HCT116 (cell line): ENCODE measurements at regions not wholly inside any gene's neighbourhood (a gene's known extent, or its start where the extent isn't known, plus 50 kb on each side); places are given as distances from the start of the nearest gene placed in this dataset.
A peak's percentile ranks its signal among the peaks of the same experiment; 100 is the strongest.

Source experiments
- ATAC-seq: fragments of 200-7000 bp; cut with Tn5 transposase; 2 replicates; pipeline ENCODE4 v1.9.1; 2020; ENCODE audit warnings: mild to moderate bottlenecking, moderate library complexity
- BruUV-seq: library from RNA; stranded (reverse); fragments of 400-500 nt; replicated peaks from 2 replicates; lab custom pipeline; 2021; lab: Mats Ljungman, UMichigan
- CTCF ChIA-PET: fragments of 300-600 bp; sonication (Branson Sonifier 250); formaldehyde crosslinking; loops from one replicate; lab custom pipeline; 2021; ENCODE audit warnings: antibody characterized with exemption; lab: Charles Lee
- POLR2A ChIA-PET: fragments of 300-600, 350-600 bp; sonication (Branson Sonifier 250); formaldehyde crosslinking; loops from one replicate; lab custom pipeline; 2021; ENCODE audit warnings: antibody characterized with exemption; lab: Charles Lee
- RAD21 ChIA-PET, 2 experiments: fragments of 300-600 bp; sonication (Branson Sonifier 250); formaldehyde crosslinking; loops; one replicate each; lab custom pipeline; 2023; ENCODE audit warnings: low total read pairs in 2 of 2; ENCODE audit not compliant: uncharacterized antibody in 2 of 2, unreplicated experiment in 2 of 2, low non-redundant PET in 1 of 2; lab: Charles Lee
- DNase-seq: peaks from one replicate; pipeline ENCODE4 v3.0.0-alpha.2; 2010; ENCODE audit warnings: low read depth, low spot score
- H2AFZ ChIP-seq: fragments of 200-600 bp; shearing (Covaris generic), sonication (generic); 2 replicates; pipeline ENCODE4 v1.6.1; 2017; ENCODE audit warnings: low read depth, mixed run types, mixed read lengths, antibody characterized with exemption, low read length; ENCODE audit not compliant: poor library complexity, severe bottlenecking
- H3K27ac ChIP-seq: 2 replicates; pipeline ENCODE4 v1.5.1; 2012; ENCODE audit warnings: low read depth, low read length
- H3K27me3 ChIP-seq: fragments of 200-600 bp; sonication (generic); 2 replicates; pipeline ENCODE4 v1.6.1; 2016; ENCODE audit warnings: mixed run types, low read length, mixed read lengths; ENCODE audit not compliant: insufficient read depth
- H3K36me3 ChIP-seq, 2 experiments: fragments of 200-500 bp in 1 of 2; fragments of 200-600 bp in 1 of 2; sonication (Bioruptor generic) in 1 of 2; sonication (generic) in 1 of 2; 2 replicates each; pipeline versions ENCODE4 v1.5.1 to v1.6.1; 2014 to 2016; ENCODE audit warnings: low read length in 2 of 2, inconsistent platforms in 1 of 2, mixed read lengths in 1 of 2, mixed run types in 1 of 2; ENCODE audit not compliant: insufficient read depth in 2 of 2, control insufficient read depth in 1 of 2
- H3K4me1 ChIP-seq, 2 experiments: fragments of 200-600 bp in 1 of 2; sonication (generic) in 1 of 2; 2 replicates each; pipeline versions ENCODE4 v1.5.1 to v1.6.1; 2012 to 2017; ENCODE audit warnings: low read length in 2 of 2, inconsistent platforms in 1 of 2, mild to moderate bottlenecking in 1 of 2, mixed read lengths in 1 of 2, mixed run types in 1 of 2, moderate library complexity in 1 of 2; ENCODE audit not compliant: insufficient read depth in 2 of 2, control insufficient read depth in 1 of 2
- H3K4me2 ChIP-seq: fragments of 200-600 bp; sonication (generic); 2 replicates; pipeline ENCODE4 v1.6.1; 2017; ENCODE audit warnings: mixed run types, low read length, mixed read lengths
- H3K4me3 ChIP-seq, 2 experiments: fragments of 200-600 bp in 1 of 2; sonication (generic) in 1 of 2; replicated peaks in 1 of 2; 2 replicates each; pipeline ENCODE4 v1.5.1; 2011 to 2016; ENCODE audit warnings: low read length in 2 of 2, control low read depth in 1 of 2, low read depth in 1 of 2, mild to moderate bottlenecking in 1 of 2, mixed read lengths in 1 of 2, mixed run types in 1 of 2
- H3K79me2 ChIP-seq: fragments of 200-600 bp; sonication (generic); 2 replicates; pipeline ENCODE4 v1.6.1; 2017; ENCODE audit warnings: mild to moderate bottlenecking, mixed run types, low read length, moderate library complexity, mixed read lengths; ENCODE audit not compliant: insufficient read depth
- H3K9ac ChIP-seq: fragments of 200-600 bp; sonication (generic); 2 replicates; pipeline ENCODE4 v1.6.1; 2016; ENCODE audit warnings: low read length, mixed read lengths
- H3K9me2 ChIP-seq: fragments of 200-600 bp; sonication (generic), shearing (Covaris generic); 2 replicates; pipeline ENCODE4 v1.6.1; 2017; ENCODE audit warnings: mixed run types, mild to moderate bottlenecking, moderate library complexity; ENCODE audit not compliant: insufficient read depth
- H3K9me3 ChIP-seq, 2 experiments: fragments of 200-500 bp in 1 of 2; fragments of 200-600 bp in 1 of 2; sonication (Bioruptor generic) in 1 of 2; sonication (generic) in 1 of 2; 2 replicates each; pipeline ENCODE4 v1.6.1; 2014 to 2017; ENCODE audit warnings: low read length in 2 of 2, mixed read lengths in 2 of 2, inconsistent platforms in 1 of 2, low read depth in 1 of 2, mild to moderate bottlenecking in 1 of 2, mixed run types in 1 of 2, moderate library complexity in 1 of 2; ENCODE audit not compliant: control insufficient read depth in 1 of 2, insufficient read depth in 1 of 2
- H4K20me1 ChIP-seq: fragments of 200-600 bp; sonication (generic), shearing (Covaris generic); 2 replicates; pipeline ENCODE4 v1.6.1; 2017; ENCODE audit warnings: mixed run types, mild to moderate bottlenecking, moderate library complexity; ENCODE audit not compliant: insufficient read depth
- CEBPB ChIP-seq: IDR thresholded peaks from 2 replicates; pipeline ENCODE4 v1.6.1; 2012; ENCODE audit warnings: low read depth
- EGR1 ChIP-seq: IDR thresholded peaks from 2 replicates; pipeline ENCODE4 v1.6.1; 2012; ENCODE audit warnings: low read depth
- EZH2 ChIP-seq: fragments of 200-600 bp; sonication (generic); IDR thresholded peaks from 2 replicates; pipeline ENCODE4 v1.6.1; 2017; ENCODE audit warnings: antibody characterized with exemption, mixed run types
- EZH2phosphoT487 ChIP-seq: fragments of 200-600 bp; IDR thresholded peaks from 2 replicates; pipeline ENCODE4 v1.6.1; 2018; ENCODE audit warnings: antibody characterized with exemption, borderline replicate concordance
- FOSL1 ChIP-seq: IDR thresholded peaks from 2 replicates; pipeline ENCODE4 v1.6.1; 2012; ENCODE audit warnings: low read depth
- MAX ChIP-seq: IDR thresholded peaks from 2 replicates; pipeline ENCODE4 v1.6.1; 2012
- RAD21 ChIP-seq: IDR thresholded peaks from 2 replicates; pipeline ENCODE4 v1.6.1; 2012; ENCODE audit warnings: low read depth, mild to moderate bottlenecking
- SIN3A ChIP-seq: IDR thresholded peaks from 2 replicates; pipeline ENCODE4 v1.6.1; 2012; ENCODE audit warnings: low read depth
- TCF7L2 ChIP-seq: IDR thresholded peaks from 2 replicates; pipeline ENCODE4 v1.7.0; 2011; ENCODE audit warnings: borderline replicate concordance, inconsistent platforms; ENCODE audit not compliant: insufficient read depth, insufficient read length; ENCODE audit errors: extremely low read depth
- ZFX ChIP-seq: fragments of 450-650 bp; IDR thresholded peaks from 2 replicates; pipeline ENCODE4 v1.6.1; 2017
- ZNF274 ChIP-seq: fragments of 200-500 bp; sonication (Bioruptor generic); IDR thresholded peaks from 2 replicates; pipeline ENCODE4 v1.6.1; 2014; ENCODE audit warnings: mild to moderate bottlenecking, low read depth, low read length, inconsistent platforms
- intact Hi-C: fragments of 100-400 bp; cut with micrococcal nuclease; formaldehyde crosslinking; loops from 2 replicates; pipeline ENCODE4 v1.10.0; 2022

- TF ChIP-seq EZH2 (no peak), RAD21 (peak; percentile 5; the same call in 1 of the 2 replicates), ZFX (0 out of 2 replicates have a peak, but pooled peaks have one; percentile 7), CEBPB (peak; percentile 55; the same call in 1 of the 2 replicates), SIN3A (no peak; the same call in 1 of the 2 replicates), EZH2phosphoT487 (no peak)
Measured at GRCh38 chr5:173789031-173789920, 98.9 kb upstream of the CPEB4 start (continued).

GRCh38 chr5:173790177-173790719, 97.9 kb upstream of the CPEB4 start:
- no peaks in the 10 kb centered on the region for H3K36me3 ChIP-seq
- H3K27me3 ChIP-seq = peaks cover 6% of the 10 kb centered on the region; the same call in 1 of the 2 replicates
- H3K27ac ChIP-seq = no peak overlapping the region
- H3K4me1 ChIP-seq = peaks cover 34 to 40% of the 10 kb centered on the region in 2 experiments
- H4K20me1 ChIP-seq = no peaks in the 10 kb centered on the region
- no peaks in the 10 kb centered on the region for H3K79me2 ChIP-seq
- no peaks in the 10 kb centered on the region for H3K9me2 ChIP-seq
- POLR2A ChIA-PET = no interaction called here
- no peak overlapping the region for H3K4me2 ChIP-seq
- DNase-seq (no peak), ATAC-seq (no peak)
- CTCF ChIA-PET = no interaction called here
- no peak overlapping the region for H3K4me3 ChIP-seq
- no TSS peak for BruUV-seq
- H3K9ac ChIP-seq = no peak overlapping the region
- RAD21 ChIA-PET = no interaction called here
- TF ChIP-seq TCF7L2 (no peak), FOSL1 (no peak), EGR1 (no peak), MAX (no peak), ZNF274 (no peak)
- intact Hi-C loops = no loop called here
- H2AFZ ChIP-seq = no peak overlapping the region
- no peaks in the 10 kb centered on the region for H3K9me3 ChIP-seq
